ENCODE measurements at regions not wholly inside any gene's neighbourhood (a gene's known extent, or its start where the extent isn't known, plus 50 kb on each side); places are given as distances from the start of the nearest gene placed in this dataset.

DNA sequence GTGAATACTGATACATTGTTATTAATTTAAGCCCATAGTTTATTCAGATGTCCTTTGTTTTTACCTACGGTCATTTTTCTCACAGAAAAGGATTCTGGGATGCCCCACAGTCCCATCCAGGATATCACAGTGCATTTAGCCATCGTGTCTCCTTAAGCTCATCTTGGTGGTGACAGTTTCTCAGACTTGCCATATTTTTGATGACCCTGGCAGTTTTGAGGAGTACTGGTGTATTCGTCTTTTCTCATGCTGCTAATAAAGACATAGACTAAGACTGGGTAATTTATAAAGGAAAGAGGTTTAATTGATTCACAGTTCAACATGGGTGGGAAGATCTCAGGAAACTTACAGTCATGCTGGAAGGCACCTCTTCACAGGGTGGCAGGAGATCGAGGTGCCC, 295.9 kb upstream of the CDH4 start:
- TF ChIP-seq POU2F2 (IDR thresholded peaks at IDR 0.05; ENCODE audit: low read depth, low read length) (no peak), TAF1 (IDR thresholded peaks at IDR 0.05; ENCODE audit: low read depth, low read length) (no peak), PAX5 (IDR thresholded peaks at IDR 0.05; ENCODE audit: insufficient read depth, low read length, severe bottlenecking) (no peak)
- FAIRE-seq (no peak), DNase-seq (ENCODE audit: insufficient read length, low spot score) (no peak)

DNA sequence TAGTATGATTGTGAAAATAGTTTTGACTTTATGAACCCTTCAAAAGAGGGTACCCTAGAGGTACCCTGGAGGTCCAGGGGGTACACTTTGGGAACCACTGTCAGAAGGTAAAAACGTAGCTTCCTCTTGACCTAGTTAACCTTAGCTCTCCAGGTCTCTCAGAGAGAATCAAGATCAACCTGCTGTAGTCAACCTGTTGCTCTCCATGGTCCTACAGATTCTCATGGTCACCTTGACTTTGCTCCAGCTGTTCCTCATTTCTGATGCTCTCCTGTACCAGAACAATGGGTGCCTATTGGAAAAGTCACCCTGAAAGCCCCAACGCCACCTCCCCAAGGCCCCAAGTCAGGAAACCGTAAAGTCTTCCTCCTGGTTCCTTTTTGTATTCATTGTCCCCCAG, 294.4 kb upstream of the CDH4 start:
- no peak for DNase-seq (ENCODE audit: insufficient read length, low spot score)
- no peak for FAIRE-seq
- TF ChIP-seq POLR2A (IDR thresholded peaks at IDR 0.05; ENCODE audit: low read depth, low read length): no peak

DNA sequence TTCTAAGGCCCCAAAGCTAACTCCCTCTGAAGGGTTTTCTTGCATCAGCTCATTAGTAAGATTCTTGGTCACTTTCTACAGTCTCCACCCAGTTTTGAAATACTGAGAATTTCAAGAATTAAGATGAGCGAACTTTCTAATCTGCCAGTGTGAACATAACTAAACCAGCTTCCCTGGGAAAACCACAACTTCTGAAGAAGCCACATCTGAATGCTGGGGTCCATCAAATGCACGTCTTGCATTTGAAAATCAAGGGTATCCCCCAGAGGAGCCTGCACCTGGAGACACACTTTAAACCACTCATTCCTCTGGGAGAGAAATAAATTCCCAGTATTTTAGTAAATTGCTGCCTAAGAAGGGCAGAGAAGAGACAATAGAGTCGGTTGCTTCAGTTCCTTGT, 292.1 kb upstream of the CDH4 start:
- DNase-seq (ENCODE audit: insufficient read length, low spot score) (no peak), FAIRE-seq (no peak)
- TF ChIP-seq PAX5 (IDR thresholded peaks at IDR 0.05; ENCODE audit: insufficient read depth, low read length, severe bottlenecking) (no peak), POLR2A (IDR thresholded peaks at IDR 0.05; ENCODE audit: low read depth, low read length) (no peak), TAF1 (IDR thresholded peaks at IDR 0.05; ENCODE audit: low read depth, low read length) (no peak), SPI1 (IDR thresholded peaks at IDR 0.05; ENCODE audit: low read depth, low read length) (no peak), POU2F2 (IDR thresholded peaks at IDR 0.05; ENCODE audit: low read depth, low read length) (no peak), POLR2AphosphoS5 (IDR thresholded peaks at IDR 0.05; ENCODE audit: low read depth, low read length) (no peak)

DNA sequence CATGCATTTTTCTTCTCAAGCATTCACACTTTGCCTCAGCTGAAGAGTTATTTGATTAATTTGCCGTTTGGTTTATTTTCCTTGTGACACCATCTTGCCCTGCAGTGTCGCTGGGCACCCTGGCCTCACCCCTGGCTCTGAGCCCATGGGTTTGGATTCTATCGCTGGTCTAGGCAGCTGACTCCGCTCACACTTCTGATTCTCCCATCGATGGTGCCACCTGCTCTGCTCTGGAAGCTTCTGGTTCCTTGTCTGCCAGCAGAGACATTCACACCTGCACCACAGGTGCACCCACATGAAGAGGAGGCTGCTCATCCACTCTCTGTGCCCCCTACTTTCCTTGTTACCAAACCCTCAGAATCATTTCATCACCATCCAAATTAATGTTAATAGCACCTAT, 291.6 kb upstream of the CDH4 start:
- TF ChIP-seq POLR2AphosphoS5 (IDR thresholded peaks at IDR 0.05; ENCODE audit: low read depth, low read length) (no peak), SPI1 (IDR thresholded peaks at IDR 0.05; ENCODE audit: low read depth, low read length) (no peak), TAF1 (IDR thresholded peaks at IDR 0.05; ENCODE audit: low read depth, low read length) (no peak), PAX5 (IDR thresholded peaks at IDR 0.05; ENCODE audit: insufficient read depth, low read length, severe bottlenecking) (no peak), POLR2A (IDR thresholded peaks at IDR 0.05; ENCODE audit: low read depth, low read length) (no peak), POU2F2 (IDR thresholded peaks at IDR 0.05; ENCODE audit: low read depth, low read length) (no peak)
- DNase-seq (ENCODE audit: insufficient read length, low spot score) (no peak), FAIRE-seq (no peak)

DNA sequence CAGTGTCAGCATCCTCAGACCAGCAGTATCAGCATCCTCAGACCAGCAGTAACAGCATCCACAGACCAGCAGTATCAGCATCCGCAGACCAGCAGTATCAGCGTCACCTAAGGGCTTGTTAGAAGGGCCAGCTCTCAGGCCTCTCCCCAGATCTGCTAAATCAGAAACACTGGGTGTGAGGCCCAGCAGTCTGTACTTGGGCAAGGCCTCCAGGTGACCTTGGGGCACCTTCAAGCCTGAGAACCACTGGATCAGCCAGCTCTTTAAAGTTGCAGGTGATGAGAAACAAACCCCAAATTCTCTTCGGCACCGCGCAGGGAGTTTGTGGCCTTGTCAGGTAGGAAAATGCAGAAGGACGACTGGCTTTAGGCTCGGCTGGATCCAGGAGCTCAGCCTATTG, 290.5 kb upstream of the CDH4 start:
- FAIRE-seq (no peak), DNase-seq (ENCODE audit: insufficient read length, low spot score) (no peak)
- no peak for TF ChIP-seq POLR2AphosphoS5 (IDR thresholded peaks at IDR 0.05; ENCODE audit: low read depth, low read length)
- TF ChIP-seq PAX5 (IDR thresholded peaks at IDR 0.05; ENCODE audit: insufficient read depth, low read length, severe bottlenecking): no peak
- no peak for TF ChIP-seq POU2F2 (IDR thresholded peaks at IDR 0.05; ENCODE audit: low read depth, low read length)
- no peak for TF ChIP-seq SPI1 (IDR thresholded peaks at IDR 0.05; ENCODE audit: low read depth, low read length)
- TF ChIP-seq TAF1 (IDR thresholded peaks at IDR 0.05; ENCODE audit: low read depth, low read length): no peak
- TF ChIP-seq POLR2A (IDR thresholded peaks at IDR 0.05; ENCODE audit: low read depth, low read length): no peak

DNA sequence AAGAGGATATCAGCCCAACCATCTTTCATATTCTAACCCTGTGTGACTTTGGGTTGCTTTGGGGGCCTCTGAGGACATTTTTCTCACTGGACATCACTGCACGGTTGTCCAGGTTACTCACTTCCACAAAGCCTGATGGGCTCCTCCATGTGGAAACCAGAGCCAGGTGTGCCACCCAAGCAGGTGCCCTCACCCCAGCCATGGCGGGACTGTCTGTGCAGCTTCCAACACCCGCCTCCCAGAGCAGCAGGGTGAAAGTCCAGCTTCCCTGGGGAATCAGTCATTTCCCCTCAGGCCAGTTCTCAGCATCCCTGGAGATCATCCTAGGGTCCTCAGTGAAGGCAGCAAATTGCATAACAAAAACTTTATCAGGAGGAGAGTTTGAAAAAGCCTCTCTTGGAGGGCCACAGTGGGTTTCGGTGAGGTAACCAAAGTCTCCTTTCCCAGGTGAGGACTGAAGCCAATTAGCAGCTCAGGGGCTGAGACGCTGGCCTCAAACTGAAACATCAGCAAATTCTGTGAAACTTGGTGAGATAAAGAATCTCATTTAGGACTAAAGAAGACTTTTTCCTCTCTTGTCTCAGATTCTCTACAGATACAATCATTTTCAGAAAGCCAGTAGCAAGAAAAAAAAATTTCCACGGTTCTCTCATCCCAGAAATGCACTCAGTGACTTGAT, 289.6 kb upstream of the CDH4 start:
- TF ChIP-seq POU2F2 (IDR thresholded peaks at IDR 0.05; ENCODE audit: low read depth, low read length) (no peak), POLR2AphosphoS5 (IDR thresholded peaks at IDR 0.05; ENCODE audit: low read depth, low read length) (no peak)
- DNase-seq (ENCODE audit: insufficient read length, low spot score) (no peak), FAIRE-seq (no peak)

DNA sequence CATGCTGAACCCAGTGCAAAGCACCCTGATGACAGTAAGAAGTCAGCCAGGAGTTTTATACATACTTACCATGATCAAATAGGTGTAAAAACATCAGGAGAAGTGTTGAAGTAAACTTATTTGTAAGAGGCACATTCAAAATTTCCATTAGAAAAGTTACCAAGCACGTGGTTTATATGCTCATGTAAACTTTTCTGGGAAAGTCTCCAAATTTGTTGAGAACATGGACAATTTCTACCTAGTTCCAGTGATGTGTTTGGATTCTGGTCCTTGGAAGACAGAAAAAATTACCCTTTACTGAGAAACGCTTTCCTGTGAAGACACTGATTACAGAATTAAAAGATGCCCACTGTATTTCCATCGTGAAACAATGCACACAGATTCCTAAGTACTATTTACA, 288.9 kb upstream of the CDH4 start:
- DNase-seq (ENCODE audit: insufficient read length, low spot score) (no peak), FAIRE-seq (no peak)
- TF ChIP-seq PAX5 (IDR thresholded peaks at IDR 0.05; ENCODE audit: insufficient read depth, low read length, severe bottlenecking) (no peak), POLR2AphosphoS5 (IDR thresholded peaks at IDR 0.05; ENCODE audit: low read depth, low read length) (no peak), TAF1 (IDR thresholded peaks at IDR 0.05; ENCODE audit: low read depth, low read length) (no peak), POU2F2 (IDR thresholded peaks at IDR 0.05; ENCODE audit: low read depth, low read length) (no peak), POLR2A (IDR thresholded peaks at IDR 0.05; ENCODE audit: low read depth, low read length) (no peak), SPI1 (IDR thresholded peaks at IDR 0.05; ENCODE audit: low read depth, low read length) (no peak)

DNA sequence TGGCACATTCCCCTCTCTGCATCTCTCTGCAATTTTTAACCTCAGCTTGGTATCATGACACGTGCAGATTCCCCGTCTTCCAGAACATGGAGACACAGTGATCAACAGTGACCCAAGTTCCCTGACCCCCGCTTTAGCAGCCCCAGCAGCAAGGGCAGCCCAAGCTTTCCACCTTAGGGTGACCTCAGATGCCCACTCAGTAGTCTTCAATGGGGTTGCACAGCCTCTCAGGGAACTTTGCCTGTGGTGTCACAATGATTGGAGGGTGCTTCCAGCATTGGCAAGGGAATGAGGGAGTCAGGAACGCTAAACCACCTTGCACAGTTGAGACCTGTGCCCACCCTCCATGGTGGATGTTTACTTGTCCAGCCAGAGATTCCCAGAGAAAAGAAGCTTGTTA, 287.1 kb upstream of the CDH4 start:
- DNase-seq (ENCODE audit: insufficient read length, low spot score) (no peak), FAIRE-seq (no peak)
- no peak for TF ChIP-seq PAX5 (IDR thresholded peaks at IDR 0.05; ENCODE audit: insufficient read depth, low read length, severe bottlenecking)

DNA sequence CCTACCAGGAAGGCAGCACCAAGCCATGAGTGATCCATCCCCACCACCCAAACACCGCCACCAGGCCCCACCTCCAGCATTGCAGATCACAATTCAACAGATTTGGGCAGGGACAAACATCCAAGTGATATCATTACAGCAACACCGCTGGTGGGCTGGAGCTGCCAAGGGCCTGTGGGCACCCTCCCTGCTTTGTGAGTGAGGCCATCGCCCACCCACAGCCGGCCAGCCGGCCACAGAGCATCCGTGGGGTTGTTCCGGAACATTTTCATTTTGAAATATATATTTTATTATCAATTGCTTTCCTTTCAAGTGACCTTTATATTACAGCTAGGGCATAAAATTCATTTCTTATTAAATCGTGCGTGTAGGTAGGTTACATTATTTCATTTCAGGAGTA, 286.0 kb upstream of the CDH4 start:
- no peak for DNase-seq (ENCODE audit: insufficient read length, low spot score)
- no peak for TF ChIP-seq POLR2AphosphoS5 (IDR thresholded peaks at IDR 0.05; ENCODE audit: low read depth, low read length)
- TF ChIP-seq SPI1 (IDR thresholded peaks at IDR 0.05; ENCODE audit: low read depth, low read length): no peak
- TF ChIP-seq POLR2A (IDR thresholded peaks at IDR 0.05; ENCODE audit: low read depth, low read length): no peak
- TF ChIP-seq POU2F2 (IDR thresholded peaks at IDR 0.05; ENCODE audit: low read depth, low read length): no peak
- no peak for TF ChIP-seq PAX5 (IDR thresholded peaks at IDR 0.05; ENCODE audit: insufficient read depth, low read length, severe bottlenecking)
- no peak for TF ChIP-seq TAF1 (IDR thresholded peaks at IDR 0.05; ENCODE audit: low read depth, low read length)
- FAIRE-seq: no peak

DNA sequence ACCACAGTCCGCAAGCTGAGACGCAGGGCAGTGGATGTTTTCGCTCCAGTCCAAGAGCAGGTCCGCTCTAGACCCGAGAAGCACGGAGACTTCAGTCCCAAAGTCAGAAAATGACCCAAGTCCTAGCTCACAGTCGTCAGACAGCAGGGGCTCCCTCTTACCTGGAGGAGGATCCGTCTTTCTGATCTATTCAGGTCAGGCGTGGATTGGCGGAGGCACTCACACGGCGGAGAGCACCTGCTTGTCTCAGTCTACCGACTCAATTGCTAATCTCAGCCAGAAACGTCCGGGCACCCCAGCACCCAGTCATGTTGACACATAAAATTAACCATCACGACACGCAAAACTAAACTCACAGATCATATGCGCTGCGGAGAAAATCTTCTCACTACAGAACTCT, 285.3 kb upstream of the CDH4 start:
- no peak for TF ChIP-seq POLR2A (IDR thresholded peaks at IDR 0.05; ENCODE audit: low read depth, low read length)
- DNase-seq (ENCODE audit: insufficient read length, low spot score) (no peak), FAIRE-seq (no peak)

Measured in GM12891 (cell line).